ENCODE measurements at regions not wholly inside any gene's neighbourhood (a gene's known extent, or its start where the extent isn't known, plus 50 kb on each side); places are given as distances from the start of the nearest gene placed in this dataset.

DNA sequence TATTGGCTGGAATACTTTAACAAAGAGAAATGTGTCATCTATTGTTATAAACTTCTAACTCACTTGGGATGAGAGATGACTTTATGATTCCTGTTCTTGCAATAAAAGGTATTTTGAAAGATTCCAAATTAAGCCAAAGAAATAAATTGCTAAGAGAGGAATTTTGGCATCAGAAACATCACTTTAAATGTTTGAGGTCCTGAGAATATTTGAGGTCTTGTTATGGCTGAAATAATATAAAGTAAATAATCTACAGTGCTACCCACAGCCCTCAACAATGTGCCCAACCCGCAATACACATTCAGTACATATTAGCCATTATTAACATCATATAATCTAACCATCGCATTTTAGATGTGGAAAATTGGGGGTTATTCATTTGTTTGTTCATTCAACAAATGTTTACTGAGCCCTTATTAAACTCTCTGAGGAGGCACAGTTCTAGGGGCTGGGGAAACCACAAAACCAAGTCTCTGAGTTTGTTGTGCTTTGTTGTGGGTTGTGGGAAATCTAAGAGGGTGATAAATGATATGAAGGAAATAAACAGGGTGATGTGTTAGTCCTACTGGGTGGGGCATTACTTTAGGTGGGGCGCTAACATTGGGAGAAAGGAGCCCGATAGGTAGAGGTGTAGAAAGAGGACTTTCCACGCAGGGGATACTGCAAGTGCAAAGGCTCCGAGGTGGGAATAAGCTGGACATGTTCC lies 135.2 kb upstream of the CLINT1 start:
- TF ChIP-seq, protein P1, sequence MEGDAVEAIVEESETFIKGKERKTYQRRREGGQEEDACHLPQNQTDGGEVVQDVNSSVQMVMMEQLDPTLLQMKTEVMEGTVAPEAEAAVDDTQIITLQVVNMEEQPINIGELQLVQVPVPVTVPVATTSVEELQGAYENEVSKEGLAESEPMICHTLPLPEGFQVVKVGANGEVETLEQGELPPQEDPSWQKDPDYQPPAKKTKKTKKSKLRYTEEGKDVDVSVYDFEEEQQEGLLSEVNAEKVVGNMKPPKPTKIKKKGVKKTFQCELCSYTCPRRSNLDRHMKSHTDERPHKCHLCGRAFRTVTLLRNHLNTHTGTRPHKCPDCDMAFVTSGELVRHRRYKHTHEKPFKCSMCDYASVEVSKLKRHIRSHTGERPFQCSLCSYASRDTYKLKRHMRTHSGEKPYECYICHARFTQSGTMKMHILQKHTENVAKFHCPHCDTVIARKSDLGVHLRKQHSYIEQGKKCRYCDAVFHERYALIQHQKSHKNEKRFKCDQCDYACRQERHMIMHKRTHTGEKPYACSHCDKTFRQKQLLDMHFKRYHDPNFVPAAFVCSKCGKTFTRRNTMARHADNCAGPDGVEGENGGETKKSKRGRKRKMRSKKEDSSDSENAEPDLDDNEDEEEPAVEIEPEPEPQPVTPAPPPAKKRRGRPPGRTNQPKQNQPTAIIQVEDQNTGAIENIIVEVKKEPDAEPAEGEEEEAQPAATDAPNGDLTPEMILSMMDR (IDR thresholded peaks at IDR 0.05; ENCODE audit: low read length) = no peak
- no peak for TF ChIP-seq EZH2 (IDR thresholded peaks at IDR 0.05; ENCODE audit: borderline replicate concordance, low read length)
- H3K36me3 ChIP-seq (ENCODE audit: insufficient read depth, low read length) = no peaks in the 10 kb centered on the region
- no peaks in the 10 kb centered on the region for H3K79me2 ChIP-seq (ENCODE audit: insufficient read depth, low read length)
- no peak overlapping the region for H3K4me2 ChIP-seq (ENCODE audit: low read length)
- no peaks in the 10 kb centered on the region for H3K9me2 ChIP-seq (ENCODE audit: low read depth, low read length)
- H3K9ac ChIP-seq (ENCODE audit: low read length) = no peak overlapping the region
- H3K27ac ChIP-seq (ENCODE audit: low read depth, low read length, poor library complexity, severe bottlenecking) = no peak overlapping the region
- H3K27me3 ChIP-seq (ENCODE audit: insufficient read depth, low read length) = no peaks in the 10 kb centered on the region; the same call in 1 of the 2 replicates
- no peaks in the 10 kb centered on the region for H3F3A ChIP-seq (ENCODE audit: insufficient read depth, low read length)
- no peaks in the 10 kb centered on the region for H4K20me1 ChIP-seq (ENCODE audit: insufficient read depth, low read length)
- no peak overlapping the region for H2AFZ ChIP-seq (ENCODE audit: low read length)
- no peaks in the 10 kb centered on the region for H3K4me1 ChIP-seq (ENCODE audit: insufficient read depth, low read length, severe bottlenecking)
- H3K4me3 ChIP-seq (ENCODE audit: low read depth, low read length, poor library complexity, severe bottlenecking) = no peak overlapping the region
- no peaks in the 10 kb centered on the region for H3K9me3 ChIP-seq (ENCODE audit: low read length)

DNA sequence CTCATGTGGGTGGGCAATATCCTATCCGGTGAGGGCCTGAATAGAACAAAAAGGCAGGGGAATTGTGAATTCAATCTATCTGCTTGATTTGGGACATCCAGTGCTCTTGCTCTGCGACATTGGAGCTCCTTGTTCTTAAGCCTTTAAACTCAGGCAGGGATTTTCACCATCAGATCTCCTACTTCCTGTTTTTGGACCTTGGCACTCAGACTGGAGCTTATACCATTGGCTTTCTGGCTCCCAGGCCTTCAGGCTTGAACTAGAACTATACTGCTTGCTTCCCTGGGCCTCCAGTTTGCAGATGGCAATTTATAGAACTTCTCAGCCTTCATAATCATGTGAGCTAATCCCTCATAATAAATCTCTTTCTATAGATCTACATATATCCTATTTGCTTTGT lies 134.3 kb upstream of the CLINT1 start:
- no peak overlapping the region for H3K4me2 ChIP-seq (ENCODE audit: low read length)

GRCh38 chr5:157990583-157991181 lies 131.7 kb upstream of the CLINT1 start:
- H3K4me2 ChIP-seq (ENCODE audit: low read length) = no peak overlapping the region
- no peaks in the 10 kb centered on the region for H3K9me3 ChIP-seq (ENCODE audit: low read length)
- no peak overlapping the region for H3K9ac ChIP-seq (ENCODE audit: low read length)
- H3F3A ChIP-seq (ENCODE audit: insufficient read depth, low read length) = no peaks in the 10 kb centered on the region
- H3K79me2 ChIP-seq (ENCODE audit: insufficient read depth, low read length) = no peaks in the 10 kb centered on the region
- TF ChIP-seq EZH2 (IDR thresholded peaks at IDR 0.05; ENCODE audit: borderline replicate concordance, low read length) = no peak
- TF ChIP-seq, protein P1 (IDR thresholded peaks at IDR 0.05; ENCODE audit: low read length) = no peak
- H3K27me3 ChIP-seq (ENCODE audit: insufficient read depth, low read length) = no peaks in the 10 kb centered on the region; the same call in 1 of the 2 replicates
- no peaks in the 10 kb centered on the region for H4K20me1 ChIP-seq (ENCODE audit: insufficient read depth, low read length)
- no peaks in the 10 kb centered on the region for H3K36me3 ChIP-seq (ENCODE audit: insufficient read depth, low read length)
- H3K9me2 ChIP-seq (ENCODE audit: low read depth, low read length) = no peaks in the 10 kb centered on the region
- no peak overlapping the region for H2AFZ ChIP-seq (ENCODE audit: low read length)
- no peak overlapping the region for H3K27ac ChIP-seq (ENCODE audit: low read depth, low read length, poor library complexity, severe bottlenecking)
- H3K4me1 ChIP-seq (ENCODE audit: insufficient read depth, low read length, severe bottlenecking) = no peaks in the 10 kb centered on the region
- no peak overlapping the region for H3K4me3 ChIP-seq (ENCODE audit: low read depth, low read length, poor library complexity, severe bottlenecking)

More for the DNA sequence above, 134.3 kb upstream of the CLINT1 start:
- Histone ChIP-seq H3K9me3 (ENCODE audit: low read length) (no peaks in the 10 kb centered on the region), H3K36me3 (ENCODE audit: insufficient read depth, low read length) (no peaks in the 10 kb centered on the region), H3K27me3 (ENCODE audit: insufficient read depth, low read length) (no peaks in the 10 kb centered on the region; the same call in 1 of the 2 replicates), H4K20me1 (ENCODE audit: insufficient read depth, low read length) (no peaks in the 10 kb centered on the region), H3K79me2 (ENCODE audit: insufficient read depth, low read length) (no peaks in the 10 kb centered on the region), H2AFZ (ENCODE audit: low read length) (no peak overlapping the region), H3K9me2 (ENCODE audit: low read depth, low read length) (no peaks in the 10 kb centered on the region), H3K4me1 (ENCODE audit: insufficient read depth, low read length, severe bottlenecking) (no peaks in the 10 kb centered on the region), H3K27ac (ENCODE audit: low read depth, low read length, poor library complexity, severe bottlenecking) (no peak overlapping the region), H3F3A (ENCODE audit: insufficient read depth, low read length) (no peaks in the 10 kb centered on the region), H3K9ac (ENCODE audit: low read length) (no peak overlapping the region), H3K4me3 (ENCODE audit: low read depth, low read length, poor library complexity, severe bottlenecking) (no peak overlapping the region)
- TF ChIP-seq EZH2 (IDR thresholded peaks at IDR 0.05; ENCODE audit: borderline replicate concordance, low read length) = no peak
- TF ChIP-seq, protein P1 (IDR thresholded peaks at IDR 0.05; ENCODE audit: low read length) = no peak
